Left ventricle myocardium inferior (tissue), 1 donor: ENCODE measurements at regions not wholly inside any gene's neighbourhood (a gene's known extent, or its start where the extent isn't known, plus 50 kb on each side); places are given as distances from the start of the nearest gene placed in this dataset.

Source experiments
- DNase-seq: peaks from one replicate; pipeline ENCODE4 v3.0.0-alpha.2; 2020
- H3K27ac ChIP-seq: fragments of 200-600 bp; replicated peaks from 2 replicates; pipeline ENCODE4 v1.8.0; 2021
- H3K27me3 ChIP-seq: fragments of 200-600 bp; 2 replicates; pipeline ENCODE4 v1.8.0; 2021; ENCODE audit warnings: low read depth
- H3K36me3 ChIP-seq: fragments of 200-600 bp; 2 replicates; pipeline ENCODE4 v1.8.0; 2021
- H3K4me1 ChIP-seq: fragments of 200-600 bp; 2 replicates; pipeline ENCODE4 v1.8.0; 2021
- H3K4me3 ChIP-seq: fragments of 200-600 bp; 2 replicates; pipeline ENCODE4 v1.8.0; 2021; ENCODE audit warnings: mild to moderate bottlenecking, moderate library complexity
- H3K9me3 ChIP-seq: fragments of 200-600 bp; replicated peaks from 2 replicates; pipeline ENCODE4 v1.8.0; 2021
- intact Hi-C: fragments of 100-400 bp; cut with micrococcal nuclease; formaldehyde crosslinking; loops from one replicate; pipeline ENCODE4 v1.11.0; 2022
- TF ChIP-seq, protein P1 (sequence below): fragments of 200-600 bp; IDR thresholded peaks from 2 replicates; pipeline ENCODE4 v1.8.0; 2021; ENCODE audit warnings: antibody characterized with exemption, mild to moderate bottlenecking, borderline replicate concordance
- donor health status: DM: no; HTN: yes; CAD: no; lungs with severe emphysema.

DNA sequence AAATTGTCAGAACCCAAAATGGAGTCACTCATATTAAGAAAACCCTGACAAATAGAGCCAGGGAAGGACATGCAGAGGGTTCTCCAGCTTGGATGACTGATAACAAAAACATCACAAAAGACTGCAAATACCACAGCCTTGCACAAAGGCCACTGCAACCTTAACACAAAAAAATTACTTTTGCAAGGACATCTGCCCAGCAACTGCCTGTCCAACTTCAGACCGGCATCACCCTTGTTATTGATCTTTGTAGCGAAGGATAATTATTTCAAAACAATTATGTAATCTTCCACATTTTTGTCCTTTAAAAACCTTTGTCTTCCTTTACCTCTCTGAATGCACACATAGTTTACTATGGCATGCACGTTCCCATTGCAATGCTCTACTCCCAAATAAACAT is 100.6 kb upstream of the TBX3 start:
- Histone ChIP-seq H3K27ac (no peak overlapping the region), H3K27me3 (no peaks in the 10 kb centered on the region), H3K4me1 (no peaks in the 10 kb centered on the region), H3K36me3 (no peaks in the 10 kb centered on the region), H3K4me3 (no peak overlapping the region), H3K9me3 (no peaks in the 10 kb centered on the region)
- no peak for DNase-seq
- intact Hi-C loops, result no loop called here
- TF ChIP-seq, protein P1, sequence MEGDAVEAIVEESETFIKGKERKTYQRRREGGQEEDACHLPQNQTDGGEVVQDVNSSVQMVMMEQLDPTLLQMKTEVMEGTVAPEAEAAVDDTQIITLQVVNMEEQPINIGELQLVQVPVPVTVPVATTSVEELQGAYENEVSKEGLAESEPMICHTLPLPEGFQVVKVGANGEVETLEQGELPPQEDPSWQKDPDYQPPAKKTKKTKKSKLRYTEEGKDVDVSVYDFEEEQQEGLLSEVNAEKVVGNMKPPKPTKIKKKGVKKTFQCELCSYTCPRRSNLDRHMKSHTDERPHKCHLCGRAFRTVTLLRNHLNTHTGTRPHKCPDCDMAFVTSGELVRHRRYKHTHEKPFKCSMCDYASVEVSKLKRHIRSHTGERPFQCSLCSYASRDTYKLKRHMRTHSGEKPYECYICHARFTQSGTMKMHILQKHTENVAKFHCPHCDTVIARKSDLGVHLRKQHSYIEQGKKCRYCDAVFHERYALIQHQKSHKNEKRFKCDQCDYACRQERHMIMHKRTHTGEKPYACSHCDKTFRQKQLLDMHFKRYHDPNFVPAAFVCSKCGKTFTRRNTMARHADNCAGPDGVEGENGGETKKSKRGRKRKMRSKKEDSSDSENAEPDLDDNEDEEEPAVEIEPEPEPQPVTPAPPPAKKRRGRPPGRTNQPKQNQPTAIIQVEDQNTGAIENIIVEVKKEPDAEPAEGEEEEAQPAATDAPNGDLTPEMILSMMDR, result no peak

DNA sequence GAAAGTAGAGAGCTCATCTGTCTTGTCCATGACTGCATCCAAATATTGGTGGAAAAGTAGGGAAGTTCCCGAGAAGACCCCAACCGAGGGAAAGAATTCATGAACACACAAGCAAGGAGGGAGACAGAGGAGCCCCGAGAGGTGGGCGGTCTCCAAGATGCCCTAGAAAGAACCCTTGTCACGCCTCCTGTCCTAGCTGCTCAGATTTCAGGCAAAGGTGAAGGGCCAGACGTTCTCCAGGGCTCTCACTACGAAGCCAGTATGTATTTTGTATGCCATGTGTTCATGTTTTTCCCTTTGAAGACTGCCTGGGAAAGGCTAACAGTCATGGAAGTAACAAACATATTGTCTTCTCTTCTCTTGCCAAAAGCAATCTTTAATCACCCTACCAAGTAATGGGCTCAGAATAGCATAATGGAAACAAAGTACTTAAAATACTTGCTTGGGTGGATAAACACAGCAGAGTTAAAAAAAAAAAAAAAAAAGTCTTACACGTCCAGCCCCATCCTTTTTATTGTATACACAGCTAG is 99.2 kb upstream of the TBX3 start:
- Histone ChIP-seq H3K9me3 (no peaks in the 10 kb centered on the region), H3K4me1 (no peaks in the 10 kb centered on the region), H3K27ac (no peak overlapping the region), H3K27me3 (no peaks in the 10 kb centered on the region), H3K4me3 (no peak overlapping the region), H3K36me3 (no peaks in the 10 kb centered on the region)
- DNase-seq, result no peak
- intact Hi-C loops, result no loop called here
- TF ChIP-seq, protein P1, result no peak

DNA sequence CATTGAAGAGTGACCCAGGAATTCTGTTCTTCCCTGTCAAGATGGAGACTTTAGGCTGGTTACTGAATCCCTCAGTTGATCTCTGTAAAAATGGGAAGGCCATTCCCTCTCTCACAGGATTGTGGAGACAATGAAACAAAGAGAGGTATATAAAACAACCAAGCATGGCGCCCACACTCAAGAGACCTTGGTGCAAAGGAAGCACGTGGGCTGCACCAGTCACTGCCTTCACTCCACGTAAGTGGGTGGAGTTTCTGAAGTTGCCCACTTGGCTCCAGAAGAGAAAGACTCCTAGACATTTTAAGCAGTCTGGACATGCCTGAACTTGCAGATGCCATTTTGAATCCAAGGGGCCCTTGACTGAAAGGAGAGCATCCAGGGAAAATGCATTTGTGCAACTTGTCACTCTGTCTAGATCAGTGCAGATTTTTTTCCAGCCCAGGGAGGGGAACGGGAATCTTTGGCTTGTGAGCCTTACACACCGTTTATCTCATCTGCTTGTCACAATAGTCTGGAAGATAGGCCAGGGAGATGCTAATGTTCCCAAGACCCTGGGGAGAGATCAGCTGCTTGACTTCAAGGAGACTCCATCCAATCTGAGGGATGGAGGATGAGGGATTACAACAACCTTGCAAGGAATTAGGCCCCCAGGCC is 96.9 kb upstream of the TBX3 start:
- no peaks in the 10 kb centered on the region for H3K27me3 ChIP-seq
- H3K9me3 ChIP-seq, result no peaks in the 10 kb centered on the region
- no peak for DNase-seq
- H3K36me3 ChIP-seq, result no peaks in the 10 kb centered on the region
- intact Hi-C loops, result no loop called here
- H3K4me3 ChIP-seq, result no peak overlapping the region
- TF ChIP-seq, protein P1, result no peak
- H3K27ac ChIP-seq, result no peak overlapping the region
- no peaks in the 10 kb centered on the region for H3K4me1 ChIP-seq

DNA sequence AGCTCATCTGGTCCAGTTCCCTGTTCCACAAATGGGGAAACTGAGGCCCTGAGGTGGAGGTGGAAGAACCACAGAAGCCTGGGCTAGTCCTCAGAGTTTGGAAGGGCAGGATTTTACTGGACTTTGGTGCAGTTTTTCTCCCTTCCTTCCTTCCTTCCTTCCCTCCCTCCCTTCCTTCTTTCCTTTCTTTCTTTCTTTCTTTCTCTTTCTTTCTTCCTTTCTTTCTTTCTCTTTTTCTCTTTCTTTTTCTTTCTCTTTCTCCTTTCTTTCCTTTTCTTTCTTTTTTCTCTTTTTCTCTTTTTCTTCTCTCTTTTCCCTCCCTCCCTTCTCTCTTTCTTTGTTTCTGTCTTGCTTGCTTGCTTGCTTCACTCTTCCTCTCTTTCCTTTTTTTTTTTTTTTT is 95.7 kb upstream of the TBX3 start:
- H3K9me3 ChIP-seq, result no peaks in the 10 kb centered on the region
- no peaks in the 10 kb centered on the region for H3K4me1 ChIP-seq
- H3K27me3 ChIP-seq, result no peaks in the 10 kb centered on the region
- intact Hi-C loops, result no loop called here
- H3K27ac ChIP-seq, result no peak overlapping the region
- DNase-seq, result no peak
- H3K4me3 ChIP-seq, result no peak overlapping the region
- TF ChIP-seq, protein P1, result no peak
- H3K36me3 ChIP-seq, result no peaks in the 10 kb centered on the region

DNA sequence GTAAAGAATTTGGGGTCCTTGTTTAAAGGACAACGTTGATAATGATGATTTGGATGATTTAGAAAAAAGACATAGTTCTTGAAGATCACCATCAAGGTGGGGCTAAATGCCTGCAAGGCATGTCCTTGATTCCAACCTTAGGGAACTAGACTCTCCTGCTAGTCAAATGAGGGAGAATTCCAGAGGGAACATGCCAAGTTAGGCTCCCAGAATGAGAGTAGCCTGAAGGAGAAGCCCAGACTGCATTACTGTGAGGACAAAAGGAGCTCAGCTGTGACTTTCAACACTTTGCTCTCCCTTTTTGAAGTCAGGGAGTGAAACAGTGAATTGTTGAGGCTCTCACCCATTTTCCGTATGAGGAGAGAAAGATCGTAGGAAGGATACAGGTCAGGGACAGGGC is 95.2 kb upstream of the TBX3 start:
- intact Hi-C loops, result no loop called here
- no peak overlapping the region for H3K27ac ChIP-seq
- no peak for DNase-seq

More for the DNA sequence above, 95.2 kb upstream of the TBX3 start:
- TF ChIP-seq, protein P1, result no peak
- Histone ChIP-seq H3K4me1 (no peaks in the 10 kb centered on the region), H3K36me3 (no peaks in the 10 kb centered on the region), H3K9me3 (no peaks in the 10 kb centered on the region), H3K4me3 (no peak overlapping the region), H3K27me3 (no peaks in the 10 kb centered on the region)
